HG03565 (cell line): ENCODE measurements at regions not wholly inside any gene's neighbourhood (a gene's known extent, or its start where the extent isn't known, plus 50 kb on each side); places are given as distances from the start of the nearest gene placed in this dataset.

ENCODE experiments used
- ATAC-seq: cut with Tn5 transposase; IDR thresholded peaks from one replicate; pipeline ENCODE4 v1.9.1; 2021; ENCODE audit warnings: mild to moderate bottlenecking, moderate library complexity; ENCODE audit not compliant: unreplicated experiment

DNA sequence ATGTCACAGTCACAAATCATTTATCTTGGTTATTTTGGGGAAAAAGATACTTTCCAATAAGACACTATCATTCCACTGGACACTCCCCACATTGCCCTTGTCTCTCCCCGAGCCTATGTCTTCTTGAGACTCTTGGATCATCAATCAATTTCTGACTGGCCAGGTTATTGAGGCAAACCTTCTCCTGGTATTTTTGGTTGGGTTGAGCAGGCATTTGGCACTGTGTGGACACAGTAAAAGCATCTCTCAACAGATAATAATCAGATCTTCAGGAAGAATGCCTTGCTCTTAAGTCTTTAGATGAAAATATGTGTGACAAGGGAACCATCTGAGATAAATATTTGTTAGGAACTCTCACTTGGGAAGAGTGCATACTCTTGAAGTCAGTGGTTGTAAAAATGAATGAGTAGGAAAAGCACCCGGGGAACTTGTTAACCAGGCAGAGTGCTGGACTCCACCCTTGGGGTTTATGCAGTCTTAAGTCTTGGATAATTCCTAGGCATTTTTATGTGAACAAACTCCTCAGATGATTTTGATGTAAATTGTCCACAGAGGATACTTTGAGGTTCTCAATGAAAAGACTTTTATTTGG is 223.8 kb upstream of the CLINT1 start:
- no peak for ATAC-seq

DNA sequence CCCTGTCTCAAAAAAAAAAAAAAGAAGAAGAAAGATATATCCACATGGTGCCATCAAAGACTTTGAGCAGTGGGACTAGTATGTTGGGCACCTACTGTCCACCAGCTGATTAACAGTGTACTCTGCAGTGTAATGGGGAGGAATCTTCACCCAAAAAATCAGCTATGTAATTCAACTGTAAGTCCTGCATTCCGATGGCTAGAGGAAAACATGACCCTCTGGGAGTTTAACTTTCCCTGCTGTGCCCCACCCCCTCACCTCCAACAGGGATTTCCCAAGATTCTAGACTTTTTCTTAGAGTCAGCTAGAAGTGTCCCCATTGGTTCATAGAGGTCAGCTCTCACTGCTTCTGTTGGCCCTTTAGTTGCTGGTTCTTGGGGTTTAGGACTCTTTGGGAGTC is 221.2 kb upstream of the CLINT1 start:
- no peak for ATAC-seq

DNA sequence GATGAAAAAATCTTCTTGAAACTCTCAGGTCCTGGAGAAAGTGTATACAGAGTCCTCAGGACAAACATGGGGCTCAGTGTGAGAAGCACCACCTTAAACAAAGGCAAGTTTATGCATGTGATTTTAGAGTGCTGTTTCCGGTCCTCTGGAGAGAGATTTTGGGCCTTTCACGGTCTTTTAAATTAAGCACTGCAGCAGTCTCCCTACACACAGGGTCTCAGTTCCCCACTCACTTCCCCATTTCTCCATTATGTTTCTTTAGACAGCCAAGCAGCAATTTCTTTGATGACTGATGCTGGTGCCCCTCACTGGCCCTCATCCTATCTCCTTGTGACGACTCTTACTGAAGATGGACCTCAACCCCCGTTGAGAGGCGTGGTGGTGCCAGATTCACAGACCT is 220.2 kb upstream of the CLINT1 start:
- no peak for ATAC-seq

DNA sequence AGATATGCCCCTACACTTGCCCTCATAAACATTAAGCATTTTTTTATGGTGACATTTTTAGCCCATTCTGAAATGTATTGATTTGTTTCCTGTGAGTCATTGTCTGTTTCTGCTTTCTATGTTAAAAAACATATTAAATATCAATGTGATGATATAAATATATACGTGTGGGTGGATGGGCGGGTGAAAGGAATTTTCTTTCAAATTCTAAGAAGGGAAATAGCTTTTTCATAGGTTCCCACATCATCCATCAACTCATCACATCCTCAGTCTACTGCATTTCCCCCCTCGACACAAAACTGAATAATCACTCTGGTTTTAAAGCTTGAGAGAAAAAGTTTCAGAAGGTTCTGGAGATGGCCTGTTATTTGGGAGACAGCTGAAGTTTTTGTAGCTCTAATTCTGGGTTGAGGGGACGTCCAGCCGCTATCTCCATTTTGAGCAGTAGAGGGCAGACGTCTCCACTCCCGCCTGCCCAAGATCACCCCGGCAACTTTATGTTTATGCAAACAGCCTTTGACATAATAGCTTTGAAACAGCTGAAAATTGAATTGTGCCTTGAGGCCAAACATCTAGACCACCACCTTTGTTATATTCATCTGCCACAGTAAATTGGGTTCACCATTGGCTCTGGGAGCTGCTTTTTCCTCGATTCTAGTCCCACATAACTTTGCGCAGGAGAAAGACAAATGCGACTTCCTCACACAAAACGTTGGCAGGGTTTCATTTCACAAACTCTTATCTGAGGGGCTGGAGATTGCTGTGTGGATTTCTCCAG is 216.2 kb upstream of the CLINT1 start:
- peak; percentile 60 for ATAC-seq

DNA sequence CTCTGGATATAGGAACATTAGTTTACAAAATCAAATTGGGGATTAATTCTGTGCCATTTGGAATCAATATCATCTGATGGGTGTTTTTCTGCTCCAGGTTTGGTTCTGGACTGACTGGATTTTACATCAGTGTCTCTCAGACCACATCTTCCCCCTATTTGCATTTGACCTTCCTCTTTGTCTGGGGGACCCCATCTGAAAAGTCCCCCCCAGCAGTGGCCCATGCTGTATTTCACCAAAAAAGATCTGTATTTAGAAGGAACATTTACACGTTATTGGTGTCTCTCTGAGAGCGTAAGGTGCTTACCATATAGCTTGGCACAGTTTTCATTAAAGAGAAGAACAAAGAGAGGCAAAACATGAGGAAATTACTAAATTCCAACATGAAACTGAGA is 215.6 kb upstream of the CLINT1 start:
- no peak for ATAC-seq

DNA sequence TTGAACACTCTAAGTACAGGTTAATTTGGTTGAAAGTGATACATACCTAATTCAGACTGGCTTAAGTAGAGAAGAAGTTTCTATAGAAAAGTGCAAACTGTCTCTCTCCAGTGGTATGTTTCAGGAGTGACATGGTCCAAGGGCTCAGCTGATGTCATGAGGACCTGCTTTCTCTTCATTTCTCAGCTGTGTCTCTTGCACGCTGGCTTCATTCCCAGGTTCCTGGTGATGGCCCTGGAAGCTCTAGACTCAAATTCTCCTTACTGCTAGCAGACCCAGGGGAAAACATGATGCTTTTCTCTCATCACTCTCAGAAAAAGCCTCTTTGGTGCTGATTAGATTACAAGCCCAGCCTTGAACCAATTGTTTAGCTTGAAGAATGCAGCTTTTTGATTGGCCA is 211.9 kb upstream of the CLINT1 start:
- no peak for ATAC-seq

DNA sequence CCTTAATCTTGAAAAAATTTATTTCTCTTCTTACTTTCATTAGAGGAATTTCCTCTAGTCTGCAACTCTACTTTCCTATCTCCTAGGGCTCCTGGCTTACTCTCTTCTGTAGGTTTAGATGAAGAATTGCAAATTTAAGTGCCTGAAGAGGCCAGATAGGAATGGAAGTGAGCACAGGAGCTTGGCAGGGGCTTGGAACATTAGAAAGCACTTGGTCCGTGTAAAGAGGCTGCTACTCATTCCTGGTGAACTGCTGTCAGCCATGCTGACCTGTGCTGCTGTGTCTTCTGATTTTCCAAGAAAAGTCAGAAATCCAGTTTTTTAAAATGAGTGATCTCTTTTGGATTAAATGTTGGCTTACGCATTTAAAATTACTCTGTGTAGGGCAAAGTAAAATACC is 210.9 kb upstream of the CLINT1 start:
- ATAC-seq: no peak

DNA sequence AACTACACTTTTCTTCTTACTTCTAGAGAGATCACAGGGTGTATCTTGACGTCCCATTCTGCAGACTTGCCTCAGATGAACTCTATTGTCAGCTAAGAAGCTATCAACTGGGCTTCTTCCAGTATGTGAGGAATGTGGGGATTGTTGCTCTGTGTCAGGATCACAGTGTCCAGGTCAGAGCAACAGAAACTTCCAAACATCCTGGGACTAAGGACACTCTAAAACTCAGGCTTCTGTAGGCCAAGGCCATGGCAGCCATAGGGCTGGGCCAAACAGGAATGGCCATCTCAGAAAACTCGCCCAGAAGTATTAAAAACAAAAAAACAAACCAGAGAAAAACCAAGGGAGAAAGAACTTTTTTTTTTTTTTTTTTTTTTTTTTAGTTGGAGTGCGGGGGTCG is 210.0 kb upstream of the CLINT1 start:
- ATAC-seq: no peak

DNA sequence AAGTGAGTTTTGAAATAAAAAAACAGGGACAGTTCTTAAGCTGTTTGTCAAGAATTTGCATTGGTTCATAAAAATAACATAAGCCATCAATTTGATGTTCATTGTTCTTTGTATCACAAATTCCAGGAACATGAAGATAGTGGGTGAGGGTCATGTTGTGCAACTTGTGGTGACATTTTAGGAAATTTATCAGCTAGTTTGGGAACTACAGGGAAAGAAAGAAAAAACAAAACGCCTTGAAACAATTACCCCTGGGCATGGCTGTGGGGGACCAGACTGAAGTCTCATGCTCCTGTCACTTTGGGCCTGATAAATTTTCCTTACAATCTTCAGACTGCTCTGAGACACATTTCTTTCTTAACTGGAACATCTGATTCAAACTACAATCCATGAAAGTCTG is 207.1 kb upstream of the CLINT1 start:
- ATAC-seq: no peak

DNA sequence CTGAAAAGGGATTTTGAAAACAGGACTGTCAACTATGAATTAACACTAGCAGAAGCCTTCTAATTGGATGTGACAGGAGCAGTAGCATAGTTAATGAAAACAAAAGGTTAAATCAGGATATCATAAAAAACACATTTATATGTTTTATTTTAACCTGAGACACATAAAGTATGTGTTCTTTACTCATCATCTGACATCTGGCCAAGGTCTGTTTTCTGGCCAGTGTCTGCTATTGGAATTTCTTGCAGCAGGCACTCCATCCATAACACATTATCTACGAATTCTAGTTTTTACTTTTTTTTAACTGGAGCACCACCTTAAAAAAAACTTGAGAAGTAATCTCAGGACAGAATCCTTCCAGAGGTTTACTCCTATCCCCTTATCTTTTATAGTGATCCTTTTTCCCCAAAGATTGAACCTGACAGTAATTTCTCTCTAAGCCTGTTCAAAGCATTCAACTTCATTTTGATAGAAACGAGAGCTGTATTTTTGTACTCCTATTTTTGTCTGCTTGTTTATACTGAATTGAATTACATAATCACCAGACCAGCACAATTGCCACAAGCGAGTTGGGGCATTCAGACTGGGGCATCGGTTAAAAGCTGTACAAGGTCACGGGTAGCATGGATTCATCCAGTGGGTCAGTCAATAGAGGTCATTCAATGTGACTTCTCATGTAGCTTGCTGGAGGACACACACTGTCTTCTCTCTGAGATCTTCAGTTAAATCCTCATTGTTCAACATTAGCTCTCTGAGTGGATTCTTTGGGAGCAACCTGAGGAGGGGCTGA is 205.6 kb upstream of the CLINT1 start:
- ATAC-seq: no peak

DNA sequence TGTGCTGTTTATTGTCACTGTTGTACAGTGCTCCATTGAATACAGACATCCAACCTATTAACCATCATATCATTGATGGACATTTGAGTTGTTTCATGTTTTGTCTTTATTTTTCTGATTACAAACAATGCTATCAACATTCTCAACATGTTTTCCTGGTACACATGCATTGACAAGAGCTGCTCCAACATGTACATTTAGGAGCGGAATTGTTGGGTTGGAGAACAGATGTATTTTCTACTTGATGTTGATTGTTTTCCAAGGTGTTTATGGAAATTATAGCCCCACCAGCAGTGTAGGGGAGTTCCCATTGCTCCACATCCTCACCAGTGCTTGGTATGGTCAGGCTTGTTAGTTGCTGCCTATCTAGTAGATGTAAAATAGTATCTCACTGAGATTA is 204.1 kb upstream of the CLINT1 start:
- no peak for ATAC-seq

DNA sequence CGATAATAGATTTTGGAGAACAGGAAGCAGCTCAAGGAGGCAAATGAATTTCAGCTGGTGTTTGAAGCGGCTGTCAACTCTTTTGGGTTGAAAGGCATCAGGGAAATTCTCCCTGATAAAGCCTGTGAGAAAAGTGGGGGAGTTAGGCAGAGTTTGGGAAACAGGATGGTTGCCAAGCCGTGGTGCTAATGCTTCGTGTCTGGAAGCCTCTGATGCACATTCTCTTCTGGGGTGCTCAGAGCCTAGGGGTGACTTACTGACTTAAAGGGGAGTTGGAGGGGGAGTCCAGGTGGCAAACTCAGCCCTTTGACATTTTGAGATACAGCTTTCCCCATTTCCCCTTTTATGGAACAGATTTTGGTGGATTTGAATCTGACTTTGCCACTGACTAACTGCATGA is 202.5 kb upstream of the CLINT1 start:
- no peak for ATAC-seq

DNA sequence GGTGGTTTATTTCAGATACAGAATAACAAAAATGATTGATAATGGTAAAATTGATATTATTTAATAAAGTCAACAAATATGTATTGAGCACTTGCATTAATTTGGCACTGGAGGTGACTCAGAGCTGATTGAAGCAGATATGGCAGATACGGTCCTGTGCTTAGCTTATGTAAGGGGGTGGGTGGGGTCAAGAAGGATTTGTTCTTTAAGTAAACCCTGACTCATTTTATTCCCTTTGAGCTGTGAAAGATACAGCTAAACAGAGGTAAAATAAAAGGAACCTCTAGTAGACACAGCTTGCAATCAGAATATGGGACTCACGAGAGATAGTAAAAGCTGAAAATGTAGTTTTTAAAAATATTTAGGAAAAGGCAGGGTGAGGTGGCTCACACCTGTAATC is 201.3 kb upstream of the CLINT1 start:
- ATAC-seq: no peak

DNA sequence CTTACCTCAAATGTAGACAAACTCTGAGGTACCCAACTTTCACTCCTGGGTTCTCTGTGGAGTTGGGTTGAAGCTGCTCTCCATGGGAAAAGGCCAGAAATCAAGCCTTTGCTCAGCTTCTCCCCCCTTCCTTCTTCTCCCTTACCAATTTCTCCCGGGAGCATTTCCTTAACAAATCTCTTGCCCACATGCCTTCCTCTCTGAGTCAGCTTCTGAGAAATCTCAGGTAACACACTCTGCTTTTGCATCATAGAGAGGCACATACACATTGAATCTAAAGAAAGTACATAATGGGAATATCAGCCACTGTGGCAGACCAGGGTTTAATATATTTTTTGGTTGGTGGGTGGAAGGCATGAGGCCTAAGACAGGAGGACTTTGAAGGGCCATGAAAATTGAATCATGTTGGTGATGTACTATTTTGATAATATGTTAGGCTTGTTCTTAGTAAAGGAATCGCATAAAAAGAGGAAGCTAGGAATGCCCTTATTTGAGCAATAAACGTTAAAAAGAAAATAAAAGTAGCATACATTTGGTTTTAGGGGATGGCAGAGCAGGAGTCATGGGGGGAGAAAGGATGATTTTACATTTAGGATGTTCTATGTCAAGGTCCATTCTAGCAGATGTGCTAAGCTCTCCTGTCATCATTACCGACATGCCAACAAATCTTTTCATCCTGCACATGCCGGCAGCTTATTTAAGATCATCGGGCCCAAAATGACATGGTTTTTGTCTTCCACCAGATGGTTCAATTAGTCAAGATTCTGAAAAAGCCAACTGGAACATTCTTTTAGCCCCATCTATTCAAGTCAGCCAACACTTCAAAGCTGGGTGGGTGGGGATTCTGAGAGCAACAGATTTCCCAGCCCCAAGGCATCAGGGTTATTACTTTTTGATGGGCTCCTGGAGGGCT is 199.5 kb upstream of the CLINT1 start:
- no peak for ATAC-seq

DNA sequence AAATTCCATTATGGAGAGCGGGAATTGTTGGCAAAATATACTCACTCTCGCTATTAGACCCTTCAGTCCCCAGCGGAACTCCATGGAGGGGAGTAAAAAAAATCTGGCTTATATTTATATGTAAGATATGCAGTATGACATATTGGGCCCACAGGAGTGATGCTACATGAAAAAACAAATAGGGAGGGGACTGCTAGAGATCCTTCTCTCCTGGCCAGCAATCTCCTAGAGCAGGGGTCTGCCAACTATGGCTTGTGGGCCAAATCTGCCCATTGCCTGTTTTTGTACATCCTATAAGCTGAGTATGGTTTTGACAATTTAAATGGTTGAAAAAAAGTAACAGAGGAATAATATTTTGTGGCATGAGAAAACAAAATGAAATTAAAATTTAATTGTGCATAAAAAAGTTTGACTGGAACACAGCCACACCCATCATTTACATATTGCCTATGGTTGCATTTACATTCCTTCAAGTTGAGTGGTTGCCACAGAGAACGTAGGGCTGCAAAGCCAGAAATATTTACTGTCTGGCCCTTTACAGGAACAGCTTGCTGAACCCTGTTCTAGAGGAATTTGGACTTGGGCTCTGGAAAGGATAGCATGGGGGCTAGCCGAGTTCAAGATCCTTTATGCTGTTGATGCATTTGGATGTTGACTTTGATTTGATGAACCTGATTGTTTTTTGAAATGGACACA is 197.3 kb upstream of the CLINT1 start:
- no peak for ATAC-seq

DNA sequence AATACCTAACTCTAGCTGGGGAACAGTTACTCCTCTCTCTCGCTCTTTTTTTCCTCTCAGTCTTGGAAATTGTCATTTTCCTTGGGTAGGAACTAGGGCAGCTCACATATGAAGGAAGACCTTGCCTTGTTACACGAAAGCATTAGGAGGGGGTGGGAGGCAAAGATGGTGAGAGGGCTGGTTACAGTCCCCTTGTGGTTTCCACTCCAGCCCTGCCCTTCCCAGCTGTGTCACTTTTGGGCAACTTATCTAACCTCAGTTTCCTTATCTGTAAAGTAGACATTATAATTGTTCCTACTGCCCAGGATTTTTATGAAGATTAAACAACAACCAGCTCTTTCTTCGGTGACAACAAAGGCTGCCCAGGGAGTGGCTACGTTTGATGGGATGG is 196.2 kb upstream of the CLINT1 start:
- no peak for ATAC-seq

DNA sequence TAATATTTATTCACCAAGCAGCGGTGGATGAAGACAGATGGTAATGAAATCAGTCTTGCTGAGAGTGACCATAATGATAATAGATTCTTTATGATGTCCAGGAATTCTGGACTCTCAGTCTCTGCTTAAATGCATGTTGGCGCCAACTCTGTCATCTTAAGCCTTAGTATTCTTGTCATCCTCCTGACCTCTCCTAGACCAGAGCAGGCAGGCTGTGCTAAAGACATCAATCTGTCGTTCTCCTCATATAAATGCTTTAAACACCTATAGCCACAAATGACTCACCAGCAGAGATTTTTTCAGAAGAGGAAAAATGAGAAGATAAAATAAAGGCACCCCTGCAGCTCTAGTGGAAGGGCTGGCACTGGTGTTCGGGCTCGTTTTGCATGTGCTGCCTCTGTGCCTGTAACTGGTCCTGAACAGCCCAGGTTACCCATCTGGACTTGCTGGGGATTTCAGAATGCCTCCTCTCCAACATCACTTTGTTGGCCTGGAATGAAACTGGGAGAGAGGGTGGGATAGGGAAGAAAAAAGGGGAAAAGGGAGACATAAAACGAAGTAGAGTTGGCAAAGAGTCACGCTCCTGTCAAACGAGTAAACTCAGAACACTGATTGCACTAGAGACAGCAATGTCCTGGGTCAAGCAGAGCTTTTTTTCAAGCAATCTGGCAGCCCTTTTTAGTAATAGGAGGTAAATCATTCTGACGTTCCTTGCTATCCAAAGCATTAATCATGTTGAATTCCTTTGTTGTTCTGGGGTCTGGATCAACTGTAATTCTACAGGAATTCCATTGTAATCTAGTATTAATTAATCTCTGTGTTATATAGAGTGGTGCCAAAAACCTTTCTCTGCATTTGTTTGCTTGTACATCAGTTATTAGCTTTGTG is 195.5 kb upstream of the CLINT1 start:
- no peak for ATAC-seq

DNA sequence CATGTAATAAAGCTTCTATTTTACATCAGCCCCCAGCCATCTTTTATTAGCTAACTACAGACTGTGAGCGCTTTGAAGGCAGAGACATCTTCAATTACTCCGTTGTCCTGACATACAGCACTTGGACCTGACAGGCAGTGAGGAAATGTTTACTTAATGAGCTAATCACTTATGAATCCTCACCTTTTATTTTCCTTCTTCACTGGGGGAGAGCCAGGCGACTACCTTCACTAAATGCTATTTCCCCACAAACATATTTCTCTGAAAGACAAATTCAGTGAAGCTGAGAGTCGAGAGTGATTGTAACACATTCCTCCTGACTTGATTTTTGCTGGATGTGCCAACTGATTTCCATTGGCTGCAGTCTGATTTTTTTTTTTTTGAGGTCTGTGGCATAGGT is 192.1 kb upstream of the CLINT1 start:
- ATAC-seq: no peak

DNA sequence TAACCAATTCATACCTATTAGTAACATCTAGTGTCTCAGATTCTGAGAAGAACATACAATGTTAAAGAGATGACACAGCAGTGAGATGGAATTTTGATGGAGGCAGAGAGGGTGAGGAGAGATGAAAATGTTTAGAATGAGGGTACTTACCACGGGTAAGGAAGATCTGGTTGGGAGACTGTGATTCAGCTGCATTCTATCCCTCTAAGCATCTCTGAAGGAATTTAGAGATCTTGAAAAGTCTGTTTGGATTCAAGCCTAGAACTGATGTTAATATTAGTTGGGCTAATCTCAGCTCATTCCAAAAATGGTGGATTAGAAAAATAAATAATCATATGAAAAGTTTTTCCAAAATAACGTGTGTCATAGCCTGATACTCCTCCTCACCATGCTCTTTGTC is 191.5 kb upstream of the CLINT1 start:
- no peak for ATAC-seq

DNA sequence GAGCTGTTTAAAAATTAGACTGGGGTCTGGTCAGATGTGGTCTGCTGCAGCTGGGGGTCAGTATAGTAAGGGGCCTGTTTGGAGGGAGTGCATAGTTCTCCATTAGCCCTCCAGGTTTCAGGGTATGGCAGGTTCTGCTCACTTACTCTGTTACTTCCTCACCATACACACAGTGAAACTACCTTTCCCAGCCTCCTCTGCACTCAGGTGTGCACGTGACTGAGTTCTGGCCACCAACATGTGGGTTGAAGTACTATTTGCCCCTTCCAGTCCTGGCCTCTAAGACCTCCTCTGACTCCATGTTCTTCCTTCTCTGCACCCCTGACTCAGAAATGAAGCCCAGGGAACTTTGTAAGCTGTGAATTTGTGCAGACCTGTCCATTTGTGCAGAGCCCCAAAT is 190.5 kb upstream of the CLINT1 start:
- no peak for ATAC-seq
